Upper lobe of right lung (tissue), 1 donor: ENCODE measurements at regions not wholly inside any gene's neighbourhood (a gene's known extent, or its start where the extent isn't known, plus 50 kb on each side); places are given as distances from the start of the nearest gene placed in this dataset.

ENCODE experiments used
- ATAC-seq: fragments of 200-7000 bp; cut with Tn5 transposase; one replicate; pipeline ENCODE4 v1.9.1; 2020; ENCODE audit warnings: mild to moderate bottlenecking, moderate library complexity
- DNase-seq: peaks from one replicate; pipeline ENCODE4 v3.0.0-alpha.2; 2020
- H3K27ac ChIP-seq: fragments of 200-600 bp; one replicate; pipeline ENCODE4 v1.8.0; 2022
- H3K27me3 ChIP-seq: fragments of 200-600 bp; one replicate; pipeline ENCODE4 v1.8.0; 2022; ENCODE audit warnings: mild to moderate bottlenecking
- H3K36me3 ChIP-seq: fragments of 200-600 bp; one replicate; pipeline ENCODE4 v1.8.0; 2022
- H3K4me1 ChIP-seq: fragments of 200-600 bp; one replicate; pipeline ENCODE4 v1.8.0; 2022
- H3K4me3 ChIP-seq: fragments of 200-600 bp; one replicate; pipeline ENCODE4 v1.8.0; 2022; ENCODE audit warnings: mild to moderate bottlenecking
- H3K9me3 ChIP-seq: fragments of 200-600 bp; one replicate; pipeline ENCODE4 v1.8.0; 2022
- CTCF ChIP-seq: fragments of 200-600 bp; IDR thresholded peaks from one replicate; pipeline ENCODE4 v1.8.0; 2022; ENCODE audit warnings: antibody characterized with exemption
- intact Hi-C: fragments of 100-400 bp; cut with DNase I; formaldehyde crosslinking; loops from one replicate; pipeline ENCODE4 v1.11.0; 2022
- donor health status: DM: no; HTN: yes; CAD: no; lungs with severe emphysema.

GRCh38 chr21:27648560-27648959 is 681.7 kb upstream of the ADAMTS5 start:
- DNase-seq (no peak), ATAC-seq (no peak)

GRCh38 chr21:27647921-27648320 is 681.0 kb upstream of the ADAMTS5 start:
- ATAC-seq (no peak), DNase-seq (no peak)
- TF ChIP-seq CTCF: no peak
- Histone ChIP-seq H3K27me3 (no peaks in the 10 kb centered on the region), H3K9me3 (no peaks in the 10 kb centered on the region), H3K4me1 (no peaks in the 10 kb centered on the region), H3K4me3 (no peak overlapping the region), H3K36me3 (no peaks in the 10 kb centered on the region), H3K27ac (no peak overlapping the region)
- intact Hi-C loops: no loop called here

More at GRCh38 chr21:27648560-27648959, 681.7 kb upstream of the ADAMTS5 start:
- Histone ChIP-seq H3K4me3 (no peak overlapping the region), H3K9me3 (no peaks in the 10 kb centered on the region), H3K4me1 (no peaks in the 10 kb centered on the region), H3K36me3 (no peaks in the 10 kb centered on the region), H3K27ac (no peak overlapping the region), H3K27me3 (no peaks in the 10 kb centered on the region)
- no peak for TF ChIP-seq CTCF
- intact Hi-C loops: no loop called here

GRCh38 chr21:27647401-27647800 is 680.5 kb upstream of the ADAMTS5 start:
- no peak for ATAC-seq
- intact Hi-C loops: no loop called here
- Histone ChIP-seq H3K9me3 (no peaks in the 10 kb centered on the region), H3K36me3 (no peaks in the 10 kb centered on the region), H3K27ac (no peak overlapping the region), H3K27me3 (no peaks in the 10 kb centered on the region), H3K4me1 (no peaks in the 10 kb centered on the region), H3K4me3 (no peak overlapping the region)
- DNase-seq: no peak
- TF ChIP-seq CTCF: no peak

GRCh38 chr21:27646691-27647090 is 679.8 kb upstream of the ADAMTS5 start:
- DNase-seq (no peak), ATAC-seq (no peak)
- no peaks in the 10 kb centered on the region for H3K36me3 ChIP-seq
- H3K9me3 ChIP-seq: no peaks in the 10 kb centered on the region
- H3K4me3 ChIP-seq: no peak overlapping the region
- no peak overlapping the region for H3K27ac ChIP-seq
- H3K27me3 ChIP-seq: no peaks in the 10 kb centered on the region
- intact Hi-C loops: no loop called here
- no peaks in the 10 kb centered on the region for H3K4me1 ChIP-seq
- no peak for TF ChIP-seq CTCF

- Histone ChIP-seq H3K36me3 (no peaks in the 10 kb centered on the region), H3K27ac (no peak overlapping the region), H3K9me3 (no peaks in the 10 kb centered on the region), H3K4me1 (no peaks in the 10 kb centered on the region), H3K4me3 (no peak overlapping the region), H3K27me3 (no peaks in the 10 kb centered on the region)
- TF ChIP-seq CTCF: no peak
- no peak for ATAC-seq
- intact Hi-C loops: no loop called here
- no peak for DNase-seq
Measured at GRCh38 chr21:27646056-27646455, 679.2 kb upstream of the ADAMTS5 start.

DNA sequence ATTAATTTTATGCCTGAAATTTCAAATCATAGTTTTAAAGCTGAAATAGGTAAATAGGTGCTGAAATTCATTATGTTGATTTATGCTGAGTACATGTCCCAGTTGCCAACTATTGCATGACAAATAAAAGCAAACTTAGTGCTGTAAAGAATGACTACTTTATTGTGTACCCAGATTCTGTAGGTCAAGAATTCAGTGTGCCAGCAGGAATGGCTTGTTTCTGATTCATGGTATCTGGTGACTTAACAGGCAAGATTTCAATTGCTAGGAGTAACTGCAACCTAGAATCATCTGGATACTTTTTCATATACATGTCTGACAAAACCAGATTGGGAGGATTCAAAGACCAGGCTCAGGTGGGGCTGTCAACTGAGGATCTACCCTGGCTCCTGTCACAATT is 678.4 kb upstream of the ADAMTS5 start:
- H3K9me3 ChIP-seq: no peaks in the 10 kb centered on the region
- intact Hi-C loops: no loop called here
- no peaks in the 10 kb centered on the region for H3K36me3 ChIP-seq
- H3K27ac ChIP-seq: no peak overlapping the region
- no peaks in the 10 kb centered on the region for H3K4me1 ChIP-seq
- H3K4me3 ChIP-seq: no peak overlapping the region
- ATAC-seq (no peak), DNase-seq (no peak)
- no peak for TF ChIP-seq CTCF
- no peaks in the 10 kb centered on the region for H3K27me3 ChIP-seq
